GM04503 (cell line): ENCODE measurements at regions not wholly inside any gene's neighbourhood (a gene's known extent, or its start where the extent isn't known, plus 50 kb on each side); places are given as distances from the start of the nearest gene placed in this dataset.
"Not testable (repeated sequence)": the region's sequence is repeated elsewhere in the genome, so short reads cannot be mapped to it uniquely, and the experiment has no call there.

Source experiments
- DNase-seq: peaks from one replicate; pipeline ENCODE4 v3.0.0-alpha.2; 2012; ENCODE audit warnings: low read depth

GRCh38 chr4:104549736-104550135, 55.0 kb upstream of the CXXC4 start:
- DNase-seq: no peak

DNA sequence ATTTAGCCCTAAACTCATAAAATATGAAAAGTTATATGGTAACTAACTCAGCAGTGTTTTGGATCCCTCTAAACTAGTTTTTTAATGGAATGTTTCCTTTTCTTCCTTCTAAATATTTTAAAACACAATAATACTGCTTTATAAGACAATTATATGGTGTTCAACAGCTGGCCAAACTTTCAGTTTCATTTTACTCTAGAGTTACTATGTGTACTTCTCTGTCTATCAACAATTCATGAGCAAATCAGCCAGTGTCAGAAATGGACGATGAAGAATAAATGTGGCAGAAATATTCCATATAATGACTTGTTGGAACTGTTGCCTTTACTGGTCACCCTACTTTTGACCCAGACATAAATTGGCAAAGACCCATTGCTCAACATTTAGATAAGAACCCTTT, 64.8 kb upstream of the CXXC4 start:
- no peak for DNase-seq

DNA sequence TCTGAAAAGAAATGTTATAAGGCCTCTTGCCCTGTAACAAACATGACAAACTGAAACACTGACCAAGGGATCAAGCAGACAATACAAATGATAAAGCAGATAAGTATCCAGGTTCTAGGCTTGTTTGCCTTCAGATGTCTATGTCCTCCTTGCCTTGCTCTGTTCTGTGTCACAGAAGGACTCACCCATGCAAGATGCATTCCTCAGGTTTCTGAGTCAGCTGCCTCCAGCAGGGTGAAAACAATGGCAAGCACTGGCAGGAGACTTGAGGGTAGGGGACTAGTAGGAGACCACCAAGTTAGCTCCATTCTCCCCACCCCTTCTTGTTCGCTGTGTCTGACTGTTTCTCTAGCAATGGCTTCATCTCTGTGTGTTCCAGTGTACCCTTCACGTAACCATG, 76.6 kb upstream of the CXXC4 start:
- DNase-seq: no peak

- DNase-seq: no peak
These were observed 79.7 kb upstream of the CXXC4 start for GRCh38 chr4:104574371-104574770.

DNA sequence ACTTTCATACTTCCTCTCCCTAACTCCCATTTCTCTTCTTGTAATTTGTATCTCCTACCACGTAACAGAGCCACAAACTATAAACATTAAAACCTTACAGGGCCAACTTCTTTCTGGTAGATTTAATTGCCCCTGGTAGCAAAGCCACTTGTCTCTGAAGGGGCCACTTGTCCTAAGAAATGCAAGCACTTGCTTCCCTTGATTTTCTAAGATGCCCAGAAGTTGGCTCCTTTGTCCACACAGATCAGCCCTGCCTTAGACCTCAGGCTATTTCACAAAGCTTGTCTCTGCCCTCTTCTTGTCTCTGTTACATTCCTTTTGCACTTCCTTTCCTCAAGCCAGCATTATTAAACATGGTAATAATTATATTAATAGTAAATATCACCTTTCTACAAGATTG, 80.6 kb upstream of the CXXC4 start:
- no peak for DNase-seq

DNA sequence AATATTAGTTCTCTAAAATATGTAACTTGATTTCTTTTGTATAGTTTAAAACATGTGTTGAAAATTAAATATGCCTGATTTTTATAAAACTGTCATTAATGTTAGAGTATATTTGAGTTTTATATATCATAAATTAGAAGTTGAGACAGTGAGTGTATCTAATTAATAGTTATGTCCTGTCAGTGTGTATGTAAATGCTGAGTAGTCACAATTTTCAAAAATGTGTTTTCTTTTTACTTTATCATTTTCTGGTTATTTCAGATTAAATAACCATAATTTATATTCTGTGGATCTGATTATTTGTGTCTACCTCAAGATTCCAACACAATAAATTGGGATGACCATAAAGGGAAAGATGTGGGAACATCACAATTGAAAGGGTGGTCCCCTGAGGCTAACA, 82.7 kb upstream of the CXXC4 start:
- no peak for DNase-seq

DNA sequence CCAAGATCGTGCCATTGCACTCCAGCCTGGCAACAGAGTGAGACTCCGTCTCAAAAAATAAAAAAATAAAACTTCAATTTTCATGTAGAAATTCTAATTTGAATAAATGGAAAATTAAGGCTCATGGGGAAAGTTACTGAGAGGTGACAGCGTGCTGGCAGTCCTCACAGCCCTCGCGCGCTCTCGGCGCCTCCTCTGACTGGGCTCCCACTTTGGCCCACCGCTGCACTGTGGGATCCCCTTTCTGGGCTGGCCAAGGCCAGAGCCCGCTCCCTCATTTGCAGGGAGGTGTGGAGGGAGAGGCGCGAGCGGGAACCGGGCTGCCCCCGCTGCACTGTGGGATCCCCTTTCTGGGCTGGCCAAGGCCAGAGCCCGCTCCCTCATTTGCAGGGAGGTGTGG, 86.8 kb upstream of the CXXC4 start:
- DNase-seq: not testable (repeated sequence)

DNA sequence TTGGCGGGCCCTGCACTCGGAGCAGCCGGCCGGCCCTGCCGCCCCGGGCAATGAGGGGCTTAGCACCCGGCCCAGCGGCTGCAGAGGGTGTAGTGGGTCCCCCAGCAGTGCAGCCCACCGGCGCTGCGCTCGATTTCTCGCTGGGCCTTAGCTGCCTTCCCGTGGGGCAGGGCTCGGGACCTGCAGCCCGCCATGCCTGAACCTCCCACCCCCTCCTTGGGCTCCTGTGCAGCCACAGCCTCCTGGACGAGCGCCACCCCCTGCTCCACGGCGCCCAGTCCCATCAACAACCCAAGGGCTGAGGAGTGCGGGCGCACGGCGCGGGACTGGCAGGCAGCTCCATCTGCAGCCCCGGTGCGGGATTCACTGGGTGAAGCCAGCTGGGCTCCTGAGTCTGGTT, 87.4 kb upstream of the CXXC4 start:
- not testable (repeated sequence) for DNase-seq

DNA sequence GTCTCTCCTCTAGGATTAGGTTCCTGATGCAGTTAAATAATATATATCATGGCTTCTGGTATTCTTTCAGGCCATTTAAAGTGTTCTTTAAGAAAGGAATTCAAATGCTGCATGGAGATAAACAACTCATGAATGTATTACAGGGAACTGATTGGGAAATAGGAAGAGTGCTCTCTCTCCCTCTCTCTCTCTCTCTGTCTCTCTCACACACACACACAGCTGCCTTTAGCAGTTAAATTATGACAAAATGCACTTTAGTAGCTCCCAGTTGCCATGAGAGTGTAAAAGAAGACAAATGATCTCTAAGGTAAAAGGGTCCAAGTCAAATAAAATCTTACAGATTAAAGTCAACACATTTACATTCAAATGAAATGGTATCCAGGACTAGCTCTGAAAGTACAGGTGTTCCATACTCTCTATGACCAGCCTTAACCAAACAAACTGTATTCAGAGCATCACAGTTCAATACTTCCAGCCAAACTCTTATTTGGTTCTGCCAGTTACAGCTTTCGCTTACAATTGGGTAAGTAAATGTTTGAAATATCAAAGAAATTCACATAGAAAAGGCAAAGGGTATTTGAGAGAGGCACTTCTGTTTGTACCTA, 94.7 kb upstream of the CXXC4 start:
- DNase-seq: no peak

- DNase-seq: no peak
These were observed 96.8 kb upstream of the CXXC4 start for GRCh38 chr4:104591510-104591911.

GRCh38 chr4:104592183-104592582, 97.5 kb upstream of the CXXC4 start:
- DNase-seq: no peak

GRCh38 chr4:104593019-104593418, 98.3 kb upstream of the CXXC4 start:
- no peak for DNase-seq

GRCh38 chr4:104596189-104596588, 101.5 kb upstream of the CXXC4 start:
- DNase-seq: no peak

DNA sequence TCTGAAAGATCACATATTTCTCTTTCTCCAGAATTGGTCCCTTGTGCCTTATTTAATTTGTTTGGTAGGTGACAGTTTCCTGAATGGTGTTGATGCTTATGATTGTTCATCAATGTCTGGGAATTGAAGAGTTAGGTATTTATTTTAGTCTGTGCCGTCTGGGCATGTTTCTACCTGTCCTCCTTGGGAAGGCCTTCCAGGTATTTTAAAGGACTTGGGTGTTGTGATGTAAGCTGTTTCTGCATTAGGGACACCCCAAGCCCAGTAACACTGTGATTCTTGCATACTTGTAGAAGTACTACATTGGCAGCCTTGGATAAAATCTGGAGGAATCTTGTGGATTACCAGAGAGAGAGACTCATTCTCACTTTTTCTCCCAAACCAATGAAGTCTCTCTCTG, 120.8 kb upstream of the CXXC4 start:
- DNase-seq: no peak

GRCh38 chr4:104615926-104616325, 121.2 kb upstream of the CXXC4 start:
- DNase-seq: no peak

GRCh38 chr4:104616401-104616820, 121.7 kb upstream of the CXXC4 start:
- DNase-seq: no peak

GRCh38 chr4:104625706-104626105, 131.0 kb upstream of the CXXC4 start:
- no peak for DNase-seq

- DNase-seq: no peak
These were observed 134.9 kb upstream of the CXXC4 start for GRCh38 chr4:104629601-104630000.

DNA sequence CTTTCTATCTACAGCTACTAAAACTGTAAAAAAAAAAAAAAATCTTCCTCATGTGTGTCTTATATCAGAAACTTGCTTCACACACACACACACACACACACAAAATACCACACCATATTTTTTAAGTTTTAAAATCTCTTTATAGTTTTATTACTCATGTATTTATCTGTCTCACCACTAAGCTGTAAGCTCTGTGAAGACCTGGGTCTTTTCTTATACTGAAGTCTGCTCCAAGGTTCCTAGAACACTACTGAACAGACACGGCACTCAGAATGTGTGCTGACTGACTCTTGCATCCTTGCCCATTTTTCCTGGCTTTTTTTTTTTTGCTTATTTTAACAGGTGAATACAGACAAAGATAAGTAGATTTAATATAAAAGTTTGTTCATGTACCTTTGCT, 135.6 kb upstream of the CXXC4 start:
- no peak for DNase-seq

GRCh38 chr4:104631000-104631399, 136.3 kb upstream of the CXXC4 start:
- DNase-seq: no peak

DNA sequence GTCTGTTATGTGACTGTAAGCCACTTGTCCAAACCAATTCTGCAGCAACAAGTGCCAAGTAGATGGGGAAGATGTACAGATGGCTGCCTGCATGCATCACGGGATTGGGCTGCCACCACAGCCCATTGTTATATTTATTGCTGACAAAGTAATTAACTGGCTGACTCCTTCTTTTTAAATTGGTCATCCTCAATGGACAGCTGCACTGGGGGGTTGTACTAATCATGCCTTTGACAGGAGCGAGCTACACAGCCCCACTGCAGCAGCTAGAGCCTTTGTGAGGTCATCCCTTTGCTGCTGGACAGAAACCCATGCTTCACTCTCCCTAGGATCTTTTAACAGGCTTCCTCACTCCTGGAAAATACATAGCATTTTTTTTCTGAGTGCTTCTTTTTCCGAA, 146.7 kb upstream of the CXXC4 start:
- DNase-seq: no peak

GRCh38 chr4:104642521-104642920, 147.8 kb upstream of the CXXC4 start:
- DNase-seq: no peak

GRCh38 chr4:104643805-104644204, 149.1 kb upstream of the CXXC4 start:
- no peak for DNase-seq

DNA sequence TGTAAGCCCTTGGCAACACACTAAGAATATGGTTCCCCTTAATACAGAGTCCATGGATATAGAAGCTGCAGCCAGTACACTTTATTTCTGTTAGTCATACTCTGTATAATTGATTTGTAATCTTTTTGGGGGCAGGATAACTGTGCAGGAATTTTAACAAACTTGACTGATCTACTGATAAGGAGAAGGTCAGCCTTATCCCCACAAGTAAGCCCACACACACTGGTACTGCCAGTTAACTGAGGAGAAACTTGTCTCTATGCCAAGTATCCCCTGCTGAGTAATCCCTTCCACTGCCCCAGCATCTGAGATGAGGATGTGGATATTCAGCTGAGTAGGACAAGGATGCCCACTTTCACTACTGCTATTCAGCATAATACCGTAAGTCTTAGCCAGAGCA, 154.9 kb upstream of the CXXC4 start:
- DNase-seq: no peak

DNA sequence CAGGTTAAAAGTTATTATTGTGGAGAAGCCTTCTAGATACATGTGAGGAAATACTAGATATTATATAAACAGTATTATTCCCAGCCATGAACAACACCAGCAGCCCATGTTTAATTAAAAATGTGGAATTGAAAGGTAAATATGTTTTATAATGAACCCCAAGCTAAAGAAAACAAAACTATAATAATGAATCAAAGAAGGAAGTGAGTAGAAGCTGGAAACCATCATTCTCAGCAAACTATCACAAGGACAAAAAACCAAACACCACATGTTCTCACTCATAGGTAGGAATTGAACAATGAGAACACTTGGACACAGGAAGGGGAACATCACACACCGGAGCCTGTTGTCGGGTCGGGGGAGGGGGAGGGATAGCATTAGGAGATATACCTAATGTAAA, 167.6 kb upstream of the CXXC4 start:
- DNase-seq: not testable (repeated sequence)
